HepG2 (cell line): ENCODE measurements at regions not wholly inside any gene's neighbourhood (a gene's known extent, or its start where the extent isn't known, plus 50 kb on each side); places are given as distances from the start of the nearest gene placed in this dataset.

Source experiments
- ATAC-seq: fragments of 200-7000 bp; cut with Tn5 transposase; 3 replicates; pipeline ENCODE4 v1.9.1; 2020; ENCODE audit warnings: mild to moderate bottlenecking, moderate library complexity
- BruUV-seq: library from RNA; stranded (reverse); fragments of 400-500 nt; replicated peaks from 2 replicates; lab custom pipeline; 2021; lab: Mats Ljungman, UMichigan
- CTCF ChIA-PET: fragments of 300-600 bp; formaldehyde crosslinking; extraction: SDS; loops from one replicate; lab custom pipeline; 2021; ENCODE audit warnings: low total read pairs, inconsistent platforms, low intra/inter-chr PET ratio; lab: Yijun Ruan, JAX
- POLR2A ChIA-PET: fragments of 350-600 bp; sonication (Branson Sonifier 250); formaldehyde crosslinking; loops from one replicate; lab custom pipeline; 2020; ENCODE audit warnings: antibody characterized with exemption, inconsistent platforms; lab: Yijun Ruan, JAX
- DNase-seq: peaks from one replicate; pipeline ENCODE4 v3.0.0-alpha.2; 2015; ENCODE audit warnings: low spot score
- FAIRE-seq: peaks from 3 replicates; lab custom pipeline; 2011; peaks lifted over from hg19 to GRCh38; lab: Jason Lieb, UNC
- H2AFZ ChIP-seq: one replicate; pipeline ENCODE4 v1.6.1; 2011; ENCODE audit warnings: low read length, inconsistent platforms
- H3K27ac ChIP-seq: fragments of 300-600 bp; 3 replicates; pipeline ENCODE4 v1.8.0; 2011; ENCODE audit warnings: mixed run types, mild to moderate bottlenecking, mixed read lengths, low read length, inconsistent platforms; ENCODE audit not compliant: insufficient read depth; ENCODE audit errors: extremely low read length
- H3K27me3 ChIP-seq, 2 experiments: fragments of 200-600 bp in 1 of 2; 2 replicates in 1 of 2; 3 replicates in 1 of 2; pipeline versions ENCODE4 v1.6.0 to v1.8.0; 2011; ENCODE audit warnings: low read length in 2 of 2, mild to moderate bottlenecking in 2 of 2, moderate library complexity in 2 of 2, inconsistent platforms in 1 of 2; ENCODE audit not compliant: insufficient read depth in 2 of 2, control insufficient read depth in 1 of 2
- H3K36me3 ChIP-seq, 2 experiments: fragments of 200-600 bp in 1 of 2; replicated peaks in 1 of 2; 2 replicates in 1 of 2; 3 replicates in 1 of 2; pipeline versions ENCODE4 v1.5.1 to v1.8.0; 2011; ENCODE audit warnings: low read length in 2 of 2, inconsistent platforms in 1 of 2; ENCODE audit not compliant: insufficient read depth in 2 of 2, control insufficient read depth in 1 of 2
- H3K4me1 ChIP-seq: 2 replicates; pipeline ENCODE4 v1.5.1; 2012; ENCODE audit warnings: low read length, inconsistent platforms; ENCODE audit not compliant: insufficient read depth
- H3K4me2 ChIP-seq: 2 replicates; pipeline ENCODE4 v1.6.0; 2011; ENCODE audit warnings: low read depth, low read length, inconsistent platforms
- H3K4me3 ChIP-seq, 3 experiments: fragments of 200-600 bp in 1 of 3; sonication (generic), shearing (Covaris generic) in 1 of 3; replicated peaks in 1 of 3; 2 replicates each; pipeline ENCODE4 v1.5.1; 2011 to 2016; ENCODE audit warnings: low read length in 3 of 3, inconsistent platforms in 2 of 3, low read depth in 2 of 3, mild to moderate bottlenecking in 2 of 3, control low read depth in 1 of 3, mixed read lengths in 1 of 3; ENCODE audit not compliant: insufficient read depth in 1 of 3
- H3K79me2 ChIP-seq: one replicate; pipeline ENCODE4 v1.6.1; 2011; ENCODE audit warnings: low read length, inconsistent platforms; ENCODE audit not compliant: insufficient read depth
- H3K9ac ChIP-seq: 2 replicates; pipeline ENCODE4 v1.6.0; 2011; ENCODE audit warnings: mild to moderate bottlenecking, low read depth, low read length, inconsistent platforms; ENCODE audit not compliant: insufficient read depth
- H3K9me3 ChIP-seq: 2 replicates; pipeline ENCODE4 v1.5.1; 2012; ENCODE audit warnings: mild to moderate bottlenecking, low read length
- H4K20me1 ChIP-seq: 2 replicates; pipeline ENCODE4 v1.6.0; 2011; ENCODE audit warnings: inconsistent platforms, mild to moderate bottlenecking, low read length, moderate library complexity; ENCODE audit not compliant: insufficient read depth
- CCAR2 ChIP-seq: fragments of 200-400 bp; formaldehyde crosslinking; optimal IDR thresholded peaks from 2 replicates; pipeline ENCODE3; 2018; ENCODE audit warnings: low read depth, mild to moderate bottlenecking, low read length, moderate library complexity
- CTCF ChIP-seq: sonication (generic); formaldehyde crosslinking; IDR thresholded peaks from 2 replicates; pipeline ENCODE4 v1.5.0; 2020; ENCODE audit warnings: mild to moderate bottlenecking, missing genetic modification reagents, moderate library complexity
- MXD1 ChIP-seq: sonication (generic); formaldehyde crosslinking; IDR thresholded peaks from 2 replicates; pipeline ENCODE4 v1.4.0; 2020; ENCODE audit warnings: mild to moderate bottlenecking, missing genetic modification reagents
- PBX3 ChIP-seq: sonication (generic); formaldehyde crosslinking; IDR thresholded peaks from 2 replicates; pipeline ENCODE4 v1.8.1; 2023; ENCODE audit warnings: missing genetic modification reagents, inconsistent platforms, borderline replicate concordance
- RAD51 ChIP-seq: fragments of 450-650 bp; IDR thresholded peaks from 2 replicates; pipeline ENCODE4 v1.6.1; 2016; ENCODE audit warnings: borderline replicate concordance
- SOX13 ChIP-seq, 3 experiments: fragments of 450-650 bp in 1 of 3; sonication (generic) in 1 of 3; formaldehyde crosslinking in 1 of 3; IDR thresholded peaks in 2 of 3; conservative IDR thresholded peaks in 1 of 3; 2 replicates each; pipeline versions ENCODE4 v1.5.0 to v1.6.1; 2016 to 2020; ENCODE audit warnings: antibody characterized with exemption in 1 of 3, mild to moderate bottlenecking in 1 of 3, missing compliant biosample characterization in 1 of 3, missing genetic modification reagents in 1 of 3, moderate library complexity in 1 of 3
- SOX5 ChIP-seq: IDR thresholded peaks from 2 replicates; pipeline ENCODE4 v1.6.1; 2016; ENCODE audit warnings: borderline replicate concordance
- THAP7 ChIP-seq: sonication (generic); formaldehyde crosslinking; IDR thresholded peaks from 2 replicates; pipeline ENCODE4 v1.8.1; 2023; ENCODE audit warnings: mild to moderate bottlenecking, missing genetic modification reagents
- USF2 ChIP-seq, 2 experiments: sonication (generic) in 1 of 2; formaldehyde crosslinking in 1 of 2; IDR thresholded peaks; 2 replicates each; pipeline versions ENCODE4 v1.5.1 to v1.6.1; 2011 to 2020; ENCODE audit warnings: borderline replicate concordance in 1 of 2, low read depth in 1 of 2, low read length in 1 of 2, mild to moderate bottlenecking in 1 of 2, missing genetic modification reagents in 1 of 2, moderate library complexity in 1 of 2
- XBP1 ChIP-seq: sonication (generic); formaldehyde crosslinking; IDR thresholded peaks from 2 replicates; pipeline ENCODE4 v1.5.0; 2020; ENCODE audit warnings: missing genetic modification reagents
- ZFAT ChIP-seq: sonication (generic); formaldehyde crosslinking; conservative IDR thresholded peaks from 2 replicates; pipeline ENCODE4 v1.8.1; 2023; ENCODE audit warnings: missing genetic modification reagents, inconsistent platforms
- ZNF121 ChIP-seq: sonication (generic); formaldehyde crosslinking; IDR thresholded peaks from 2 replicates; pipeline ENCODE4 v1.5.0; 2020; ENCODE audit warnings: mild to moderate bottlenecking, missing genetic modification reagents
- ZNF235 ChIP-seq: sonication (generic); formaldehyde crosslinking; IDR thresholded peaks from 2 replicates; pipeline ENCODE4 v1.8.1; 2023; ENCODE audit warnings: mild to moderate bottlenecking, missing genetic modification reagents, borderline replicate concordance
- WGBS: methylation state at CpG from one replicate; pipeline ENCODE4 v1.1.6; 2017; ENCODE audit warnings: low lambda C conversion rate; 5-methylcytosine and 5-hydroxymethylcytosine counted together
- in situ Hi-C: cut with HindIII; loops from 2 replicates; pipeline ENCODE4 v1.10.0; 2017; ENCODE audit warnings: low pct_unique_long_range_greater_than_20kb; ENCODE audit not compliant: extremely low pct_ligation_motif_present
- intact Hi-C: fragments of 100-400 bp; cut with micrococcal nuclease; formaldehyde crosslinking; loops from one replicate; pipeline ENCODE4 v1.10.0; 2022; ENCODE audit not compliant: unreplicated experiment

- TF ChIP-seq CTCF (peak; percentile 85), MXD1 (CRISPR knock-in tag) (no peak), THAP7 (no peak), XBP1 (CRISPR knock-in tag) (no peak), PBX3 (no peak), SOX5 (peak; percentile 34; the same call in 1 of the 2 replicates), CCAR2 (no peak)
Observed at GRCh38 chr13:40069173-40070044, 413.9 kb downstream of the COG6 start (continued).

- in situ Hi-C loops: loop anchor here (5.0 kb wide), 1 partner anchor 612 kb away; no protein-coding TSS in a partner anchor
- Histone ChIP-seq H2AFZ (no peak overlapping the region), H3K36me3 (no peaks in the 10 kb centered on the region), H3K9ac (no peak overlapping the region), H3K9me3 (no peaks in the 10 kb centered on the region), H4K20me1 (no peaks in the 10 kb centered on the region), H3K79me2 (no peaks in the 10 kb centered on the region), H3K27ac (no peak overlapping the region), H3K27me3 (no peaks in the 10 kb centered on the region), H3K4me2 (no peak overlapping the region), H3K4me1 (peaks cover 70% of the 10 kb centered on the region), H3K4me3 (no peak overlapping the region)
- CTCF ChIA-PET: no interaction called here
- 62% methylated on average over 3 of the region's 3 CpGs for WGBS
- intact Hi-C loops: no loop called here
- DNase-seq: no peak
- no peak for FAIRE-seq
- no peak for ATAC-seq
- no TSS peak for BruUV-seq
- POLR2A ChIA-PET: interaction anchor here (1.1 kb wide), 1 partner anchor 44 kb away, joined by 3 read pairs; no protein-coding TSS in a partner anchor
- TF ChIP-seq USF2 (IDR thresholded peaks at IDR 0.05; ENCODE audit: low read depth, low read length): peak; percentile 46
- TF ChIP-seq USF2 (CRISPR knock-in tag; IDR thresholded peaks at IDR 0.05; ENCODE audit: borderline replicate concordance): no peak
- TF ChIP-seq ZFAT: no peak
- TF ChIP-seq ZNF235 (CRISPR knock-in tag): no peak
- TF ChIP-seq RAD51: peak; percentile 65; the same call in 1 of the 2 replicates
- no peak for TF ChIP-seq SOX13 (IDR thresholded peaks at IDR 0.05)
- peak in 1 of 2 experiments; percentile 5; a peak in 1 of 4 replicates for TF ChIP-seq SOX13 (CRISPR knock-in tag; conservative IDR thresholded peaks at IDR 0.05 in 1 of 2, IDR thresholded peaks at IDR 0.05 in 1 of 2)
- no peak for TF ChIP-seq ZNF121 (CRISPR knock-in tag)
- TF ChIP-seq SOX5: 0 out of 2 replicates have a peak, but pooled peaks have one; percentile 10
Observed at GRCh38 chr13:40070357-40070756, 414.9 kb downstream of the COG6 start.
